ENCODE measurements at regions not wholly inside any gene's neighbourhood (a gene's known extent, or its start where the extent isn't known, plus 50 kb on each side); places are given as distances from the start of the nearest gene placed in this dataset.

GRCh38 chr15:98025237-98025636 lies 64.7 kb downstream of the ARRDC4 start:
- Histone ChIP-seq H3K4me3 (replicated peaks in 1 of 3; ENCODE audit: insufficient read depth in 1 of 3, low read depth in 1 of 3, low read length in 3 of 3) (no peak overlapping the region), H3K36me3 (ENCODE audit: control insufficient read depth in 2 of 2, extremely low read depth in 1 of 2, insufficient read depth in 2 of 2, low read length in 2 of 2) (no peaks in the 10 kb centered on the region), H3K79me2 (ENCODE audit: control insufficient read depth, insufficient read depth, low read length) (no peaks in the 10 kb centered on the region), H4K20me1 (replicated peaks; ENCODE audit: control insufficient read depth, extremely low read depth, insufficient read depth, low read length) (no peaks in the 10 kb centered on the region), H3K9me1 (replicated peaks; ENCODE audit: control insufficient read depth, extremely low read depth, insufficient read depth, low read length) (no peaks in the 10 kb centered on the region), H3K4me1 (ENCODE audit: control insufficient read depth, extremely low read depth, insufficient read depth, low read length) (peaks cover 31% of the 10 kb centered on the region), H3K4me2 (ENCODE audit: insufficient read depth, low read length) (no peak overlapping the region), H2AFZ (ENCODE audit: low read depth, low read length) (no peak overlapping the region), H3K9me3 (replicated peaks; ENCODE audit: control insufficient read depth, insufficient read depth, low read length) (no peaks in the 10 kb centered on the region), H3K9ac (replicated peaks; ENCODE audit: extremely low read depth, insufficient read depth, low read length) (no peak overlapping the region), H3K27ac (ENCODE audit: insufficient read depth, low read depth, low read length) (peak overlapping the region; percentile 77), H3K27me3 (ENCODE audit: control insufficient read depth in 2 of 2, insufficient read depth in 2 of 2, low read length in 2 of 2) (no peaks in the 10 kb centered on the region)
- DNase-seq (ENCODE audit: low read depth, low spot score) = peak; percentile 93
- ChIA-PET CTCF (no interaction called here), POLR2A (no interaction called here)
- TF ChIP-seq JUN (IDR thresholded peaks at IDR 0.05; ENCODE audit: borderline replicate concordance, insufficient read depth, insufficient read length, low read depth) (peak; percentile 81), POLR2AphosphoS5 (IDR thresholded peaks at IDR 0.05; ENCODE audit: insufficient read depth, low read depth, low read length) (no peak), FOS (IDR thresholded peaks at IDR 0.05; ENCODE audit: borderline replicate concordance, insufficient read depth, low read length) (peak; percentile 39)
- TF ChIP-seq, protein P1, sequence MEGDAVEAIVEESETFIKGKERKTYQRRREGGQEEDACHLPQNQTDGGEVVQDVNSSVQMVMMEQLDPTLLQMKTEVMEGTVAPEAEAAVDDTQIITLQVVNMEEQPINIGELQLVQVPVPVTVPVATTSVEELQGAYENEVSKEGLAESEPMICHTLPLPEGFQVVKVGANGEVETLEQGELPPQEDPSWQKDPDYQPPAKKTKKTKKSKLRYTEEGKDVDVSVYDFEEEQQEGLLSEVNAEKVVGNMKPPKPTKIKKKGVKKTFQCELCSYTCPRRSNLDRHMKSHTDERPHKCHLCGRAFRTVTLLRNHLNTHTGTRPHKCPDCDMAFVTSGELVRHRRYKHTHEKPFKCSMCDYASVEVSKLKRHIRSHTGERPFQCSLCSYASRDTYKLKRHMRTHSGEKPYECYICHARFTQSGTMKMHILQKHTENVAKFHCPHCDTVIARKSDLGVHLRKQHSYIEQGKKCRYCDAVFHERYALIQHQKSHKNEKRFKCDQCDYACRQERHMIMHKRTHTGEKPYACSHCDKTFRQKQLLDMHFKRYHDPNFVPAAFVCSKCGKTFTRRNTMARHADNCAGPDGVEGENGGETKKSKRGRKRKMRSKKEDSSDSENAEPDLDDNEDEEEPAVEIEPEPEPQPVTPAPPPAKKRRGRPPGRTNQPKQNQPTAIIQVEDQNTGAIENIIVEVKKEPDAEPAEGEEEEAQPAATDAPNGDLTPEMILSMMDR (IDR thresholded peaks at IDR 0.05; ENCODE audit: extremely low read depth in 1 of 2, insufficient read depth in 1 of 2, low read depth in 1 of 2, low read length in 2 of 2) = no peak
- intact Hi-C loops (cut with micrococcal nuclease) = loop anchor here (1.0 to 5.0 kb wide), 3 partner anchors 32 to 65 kb away; partner anchors contain the start of gene ARRDC4
- dilution Hi-C loops (cut with MboI; ENCODE audit: extremely low pct_ligation_motif_present, low sequenced_read_pairs) = no loop called here
- FAIRE-seq = no peak
- no TSS peak for BruUV-seq (replicated peaks)

GRCh38 chr15:98034731-98035130 lies 74.2 kb downstream of the ARRDC4 start:
- no peaks in the 10 kb centered on the region for H3K27me3 ChIP-seq (ENCODE audit: control insufficient read depth in 2 of 2, insufficient read depth in 2 of 2, low read length in 2 of 2)
- intact Hi-C loops (cut with micrococcal nuclease) = no loop called here
- CTCF ChIA-PET = no interaction called here
- POLR2A ChIA-PET = no interaction called here
- H3K4me2 ChIP-seq (ENCODE audit: insufficient read depth, low read length) = no peak overlapping the region
- H3K9me3 ChIP-seq (replicated peaks; ENCODE audit: control insufficient read depth, insufficient read depth, low read length) = no peaks in the 10 kb centered on the region
- no peaks in the 10 kb centered on the region for H3K79me2 ChIP-seq (ENCODE audit: control insufficient read depth, insufficient read depth, low read length)
- dilution Hi-C loops (cut with MboI; ENCODE audit: extremely low pct_ligation_motif_present, low sequenced_read_pairs) = no loop called here
- no peaks in the 10 kb centered on the region for H3K4me1 ChIP-seq (ENCODE audit: control insufficient read depth, extremely low read depth, insufficient read depth, low read length)
- TF ChIP-seq POLR2AphosphoS5 (IDR thresholded peaks at IDR 0.05; ENCODE audit: insufficient read depth, low read depth, low read length) (no peak), GATA2 (IDR thresholded peaks at IDR 0.05; ENCODE audit: insufficient read depth, insufficient read length, low read depth, low read length) (no peak), POLR2A (IDR thresholded peaks at IDR 0.05; ENCODE audit: low read depth, low read length) (no peak), FOS (IDR thresholded peaks at IDR 0.05; ENCODE audit: borderline replicate concordance, insufficient read depth, low read length) (no peak), JUN (IDR thresholded peaks at IDR 0.05; ENCODE audit: borderline replicate concordance, insufficient read depth, insufficient read length, low read depth) (no peak), MYC (IDR thresholded peaks at IDR 0.05; ENCODE audit: low read depth, low read length) (no peak), EZH2 (IDR thresholded peaks at IDR 0.05; ENCODE audit: borderline replicate concordance, low read depth, low read length, severe bottlenecking) (no peak)
- TF ChIP-seq, protein P2, sequence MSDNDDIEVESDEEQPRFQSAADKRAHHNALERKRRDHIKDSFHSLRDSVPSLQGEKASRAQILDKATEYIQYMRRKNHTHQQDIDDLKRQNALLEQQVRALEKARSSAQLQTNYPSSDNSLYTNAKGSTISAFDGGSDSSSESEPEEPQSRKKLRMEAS (IDR thresholded peaks at IDR 0.05; ENCODE audit: insufficient read depth, insufficient read length) = no peak
- TF ChIP-seq, protein P1 (IDR thresholded peaks at IDR 0.05; ENCODE audit: extremely low read depth in 1 of 2, insufficient read depth in 1 of 2, low read depth in 1 of 2, low read length in 2 of 2) = no peak
- H3K36me3 ChIP-seq (ENCODE audit: control insufficient read depth in 2 of 2, extremely low read depth in 1 of 2, insufficient read depth in 2 of 2, low read length in 2 of 2) = no peaks in the 10 kb centered on the region
- no peaks in the 10 kb centered on the region for H4K20me1 ChIP-seq (replicated peaks; ENCODE audit: control insufficient read depth, extremely low read depth, insufficient read depth, low read length)
- H3K27ac ChIP-seq (ENCODE audit: insufficient read depth, low read depth, low read length) = no peak overlapping the region
- no peaks in the 10 kb centered on the region for H3K9me1 ChIP-seq (replicated peaks; ENCODE audit: control insufficient read depth, extremely low read depth, insufficient read depth, low read length)
- no peak overlapping the region for H3K4me3 ChIP-seq (replicated peaks in 1 of 3; ENCODE audit: insufficient read depth in 1 of 3, low read depth in 1 of 3, low read length in 3 of 3)
- BruUV-seq (replicated peaks) = no TSS peak
- H3K9ac ChIP-seq (replicated peaks; ENCODE audit: extremely low read depth, insufficient read depth, low read length) = no peak overlapping the region
- no peak overlapping the region for H2AFZ ChIP-seq (ENCODE audit: low read depth, low read length)
- no peak for FAIRE-seq
- no peak for DNase-seq (ENCODE audit: low read depth, low spot score)
